NCI-H524 treated with DMSO at 0.1 percent for 48 hours (cell line): ENCODE measurements at regions not wholly inside any gene's neighbourhood (a gene's known extent, or its start where the extent isn't known, plus 50 kb on each side); places are given as distances from the start of the nearest gene placed in this dataset.

ENCODE experiments used
- DNase-seq: peaks from one replicate; lab custom pipeline; 2025; lab: John Stamatoyannopoulos, UW

DNA sequence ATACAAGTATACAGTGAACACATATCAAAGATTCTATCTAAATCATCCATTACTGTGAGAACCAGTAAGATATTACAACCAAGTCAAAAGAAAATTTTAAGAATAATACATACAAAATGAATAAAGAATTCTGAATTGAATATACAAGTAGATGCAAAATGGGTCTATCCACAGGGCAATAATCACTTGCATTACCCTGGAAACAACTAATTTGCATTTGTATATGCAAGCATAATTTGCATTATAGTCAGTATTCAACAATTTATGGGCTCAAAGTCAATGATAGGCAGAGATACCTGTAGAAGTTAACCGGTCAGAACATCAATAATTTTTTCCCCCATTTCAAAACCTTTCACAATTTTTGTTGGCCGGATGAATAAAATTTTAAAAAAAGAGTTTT is 512.2 kb upstream of the ALCAM start:
- DNase-seq: no peak

- no peak for DNase-seq
Measured at GRCh38 chr3:104855702-104856101, 511.0 kb upstream of the ALCAM start.

GRCh38 chr3:104856741-104857140 is 510.0 kb upstream of the ALCAM start:
- no peak for DNase-seq

GRCh38 chr3:104868291-104868690 is 498.4 kb upstream of the ALCAM start:
- DNase-seq: no peak

GRCh38 chr3:104870276-104870675 is 496.4 kb upstream of the ALCAM start:
- no peak for DNase-seq

- no peak for DNase-seq
Measured at GRCh38 chr3:104873331-104873730, 493.4 kb upstream of the ALCAM start.

- no peak for DNase-seq
Measured at GRCh38 chr3:104878395-104878794, 488.3 kb upstream of the ALCAM start.

DNA sequence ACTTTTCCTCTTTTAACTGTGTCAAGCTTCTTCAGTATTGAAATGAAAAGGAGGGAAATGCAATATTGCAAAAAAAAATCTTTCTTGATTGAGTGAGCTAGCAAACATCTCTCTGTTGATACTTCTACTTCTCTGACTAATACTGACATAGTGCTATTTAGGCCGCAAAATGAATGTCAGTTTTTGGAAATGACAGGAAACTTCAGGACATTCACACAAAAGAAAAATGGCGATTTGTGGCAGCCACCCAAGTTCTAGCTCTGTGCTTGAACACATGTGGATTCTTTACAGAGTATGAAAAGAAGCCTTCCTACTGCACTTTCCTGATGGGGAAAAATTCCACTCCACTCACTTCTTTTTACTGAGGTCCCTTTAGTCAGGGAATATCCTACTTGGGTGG is 486.8 kb upstream of the ALCAM start:
- DNase-seq: no peak

DNA sequence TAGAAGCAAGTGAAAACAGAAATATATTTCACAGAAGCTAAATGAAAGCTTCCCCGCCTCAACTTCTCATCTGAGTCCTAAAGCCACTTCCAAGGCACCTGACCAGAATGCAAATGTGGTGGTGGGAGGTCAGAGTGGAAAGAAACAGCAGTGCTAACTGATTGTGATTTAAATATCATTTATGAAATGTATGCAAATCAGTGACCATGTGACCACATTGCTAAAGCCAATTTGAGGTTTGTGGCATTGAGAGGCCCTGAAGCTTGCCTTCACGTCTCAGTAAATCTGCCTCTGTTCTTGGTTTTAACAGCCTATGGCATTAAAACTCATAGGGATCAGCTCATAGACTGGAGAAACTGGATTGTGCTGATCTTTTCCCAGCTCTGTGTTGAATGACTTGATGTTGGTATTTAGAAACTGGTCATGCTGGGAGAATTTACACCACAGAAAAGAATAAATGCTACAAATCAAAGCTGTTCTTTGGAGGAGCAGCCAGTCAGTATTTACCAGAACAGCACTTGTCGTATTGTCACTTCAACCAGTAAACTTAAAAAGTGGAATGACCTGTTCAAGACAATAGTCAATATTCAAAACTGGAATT is 481.4 kb upstream of the ALCAM start:
- DNase-seq: no peak

DNA sequence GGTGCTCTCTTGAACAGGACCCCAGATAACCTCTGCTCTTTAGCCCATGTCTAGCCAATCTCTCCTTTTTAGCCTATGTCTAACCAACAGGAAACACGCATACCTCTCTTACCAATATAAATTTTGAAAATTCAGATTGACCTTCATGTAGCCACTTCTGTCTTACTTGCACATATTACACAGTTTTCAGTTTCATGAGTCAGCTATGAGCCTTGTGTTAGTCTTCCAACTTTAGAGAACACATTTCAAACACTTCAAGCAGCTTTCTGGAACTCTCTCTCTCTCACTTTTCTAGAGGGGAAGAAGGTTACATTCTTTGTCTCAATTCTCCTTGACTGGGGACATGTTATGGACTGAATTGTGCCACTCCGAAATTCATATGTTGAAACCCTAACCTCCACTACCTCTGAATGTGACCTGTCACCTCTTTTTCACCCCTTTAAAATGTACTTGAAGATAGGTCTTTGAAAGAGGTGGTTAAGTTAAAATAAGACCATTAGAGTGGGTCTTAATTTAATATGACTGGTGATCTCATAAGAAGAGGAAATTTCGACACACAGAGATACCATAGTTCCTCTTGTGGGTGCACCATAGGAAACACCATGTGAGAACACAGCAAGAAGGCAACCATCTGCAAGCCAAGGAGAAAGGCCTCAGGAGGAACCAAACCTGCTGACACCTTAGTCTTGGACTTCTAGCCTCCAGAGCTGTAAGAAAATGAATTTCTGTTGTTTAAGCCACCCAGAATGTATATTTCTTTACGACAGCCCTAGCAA is 480.3 kb upstream of the ALCAM start:
- no peak for DNase-seq

DNA sequence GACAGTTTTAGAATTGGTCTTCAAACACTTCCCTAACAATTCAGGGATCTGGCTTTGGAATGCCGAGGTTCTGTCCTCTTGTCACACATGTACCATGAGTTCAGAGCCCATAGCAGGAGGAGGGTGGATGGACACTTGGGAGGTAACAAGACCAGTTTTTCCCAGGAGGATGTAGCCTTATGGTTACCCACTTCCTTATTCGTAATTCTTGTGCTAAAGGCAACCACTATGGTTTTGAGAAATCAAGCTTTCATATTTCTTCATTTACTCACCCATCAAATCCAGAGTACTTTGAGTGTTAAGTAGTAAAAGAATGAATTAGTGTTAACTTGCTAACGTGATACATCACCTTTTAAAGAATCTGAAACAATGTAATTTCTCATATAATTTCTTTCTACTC is 479.6 kb upstream of the ALCAM start:
- DNase-seq: no peak

DNA sequence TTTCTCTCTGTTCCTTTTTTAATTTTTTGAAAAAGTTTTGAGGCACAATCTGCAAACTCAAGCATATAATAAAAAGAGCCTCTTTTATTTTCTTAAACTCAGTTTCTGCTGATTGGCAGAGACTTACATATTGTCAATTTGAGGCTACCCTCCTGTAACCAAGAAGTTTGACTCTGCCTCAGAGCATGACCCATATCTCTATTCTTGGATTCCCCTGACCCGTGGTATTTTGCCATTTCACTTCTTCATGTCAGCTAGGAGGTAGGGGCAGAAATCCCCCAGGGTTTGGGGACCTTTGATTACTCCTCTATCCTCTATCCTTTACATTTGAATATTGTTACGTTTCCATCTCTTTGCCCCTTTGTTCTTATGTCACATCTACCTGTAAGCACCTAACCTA is 479.1 kb upstream of the ALCAM start:
- no peak for DNase-seq

GRCh38 chr3:104892044-104892443 is 474.7 kb upstream of the ALCAM start:
- no peak for DNase-seq

DNA sequence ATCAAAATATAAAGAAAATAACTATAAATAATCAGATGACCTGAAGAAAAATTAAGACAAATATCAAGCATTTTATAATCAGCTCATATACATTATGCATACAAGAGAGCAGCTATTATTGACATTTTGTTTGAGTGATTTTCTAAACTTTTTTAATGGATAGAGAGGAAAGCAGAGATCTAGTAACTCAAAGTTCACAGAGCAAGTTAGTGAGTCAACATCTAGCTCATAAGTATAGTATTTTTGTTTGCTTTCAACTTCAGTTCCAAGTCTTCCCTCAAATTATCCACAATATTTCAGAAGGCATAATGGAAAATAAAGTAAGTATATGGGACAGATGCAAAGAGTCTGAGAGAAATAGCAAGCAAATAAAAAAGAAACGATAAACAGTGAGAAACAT is 470.1 kb upstream of the ALCAM start:
- no peak for DNase-seq

DNA sequence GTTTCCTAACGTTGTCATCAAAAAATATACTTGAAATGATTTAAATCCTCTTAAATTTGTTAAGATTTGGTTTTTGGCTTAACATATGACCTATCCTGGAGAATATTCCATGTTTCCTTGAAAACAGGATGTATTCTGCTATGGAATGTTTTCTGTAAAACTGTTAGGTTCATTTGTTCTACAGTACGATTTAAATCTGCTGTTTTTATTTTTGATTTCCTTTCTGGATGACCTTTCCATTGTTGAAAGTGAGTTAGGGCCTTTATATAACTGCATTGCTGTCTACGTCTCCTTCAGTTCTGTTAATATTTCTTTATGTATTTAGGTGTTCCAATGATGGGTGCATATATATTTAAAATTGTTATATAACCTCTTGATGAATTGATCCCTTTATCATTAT is 465.3 kb upstream of the ALCAM start:
- DNase-seq: no peak

DNA sequence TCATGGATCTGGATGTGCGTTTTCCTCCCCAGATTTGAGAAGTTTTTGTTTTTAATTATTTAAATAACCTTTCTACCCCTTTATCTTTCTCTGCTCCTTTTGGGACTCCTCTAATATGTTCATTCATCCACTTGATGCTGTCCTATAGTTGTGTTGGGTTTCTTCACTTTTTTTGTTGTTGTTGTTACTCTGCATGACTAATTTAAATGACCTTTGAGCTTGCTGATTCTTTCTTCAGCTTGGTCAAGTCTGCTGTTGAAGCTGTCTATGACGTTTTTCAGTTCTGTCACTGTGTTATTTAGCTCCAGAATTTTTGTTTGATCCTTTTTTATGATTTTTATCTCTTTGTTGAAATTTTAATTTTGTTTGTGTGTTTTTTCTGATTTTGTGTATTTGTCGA is 463.6 kb upstream of the ALCAM start:
- no peak for DNase-seq

GRCh38 chr3:104906001-104906639 is 460.6 kb upstream of the ALCAM start:
- no peak for DNase-seq

GRCh38 chr3:104907507-104907906 is 459.2 kb upstream of the ALCAM start:
- DNase-seq: no peak

- DNase-seq: peak; percentile 55
Measured at GRCh38 chr3:104908761-104909160, 457.9 kb upstream of the ALCAM start.

GRCh38 chr3:104909198-104909597 is 457.5 kb upstream of the ALCAM start:
- peak; percentile 97 for DNase-seq

- DNase-seq: peak; percentile 44
Measured at GRCh38 chr3:104909721-104910120, 457.0 kb upstream of the ALCAM start.

- DNase-seq: no peak
Measured at GRCh38 chr3:104911376-104911775, 455.3 kb upstream of the ALCAM start.

GRCh38 chr3:104916971-104917370 is 449.7 kb upstream of the ALCAM start:
- DNase-seq: no peak
